H1 (cell line): ENCODE measurements at regions not wholly inside any gene's neighbourhood (a gene's known extent, or its start where the extent isn't known, plus 50 kb on each side); places are given as distances from the start of the nearest gene placed in this dataset.
"Not testable (repeated sequence)": the region's sequence is repeated elsewhere in the genome, so short reads cannot be mapped to it uniquely, and the experiment has no call there.

Experiments
- CTCF ChIA-PET: fragments of 300-600 bp; sonication (Branson Sonifier 250); formaldehyde crosslinking; loops from one replicate; lab custom pipeline; 2021; ENCODE audit not compliant: partially characterized antibody; lab: Charles Lee
- POLR2A ChIA-PET: fragments of 300-600 bp; sonication (Branson Sonifier 250); formaldehyde crosslinking; loops from one replicate; lab custom pipeline; 2021; ENCODE audit warnings: inconsistent platforms; ENCODE audit not compliant: partially characterized antibody; lab: Charles Lee
- DNase-seq, 2 experiments: peaks; one replicate each; pipeline versions ENCODE4 v3.0.0 to v3.0.0-alpha.2; 2010 to 2022; ENCODE audit warnings: low spot score in 2 of 2, low read depth in 1 of 2, mixed read lengths in 1 of 2
- FAIRE-seq: peaks from 2 replicates; lab custom pipeline; 2011; peaks lifted over from hg19 to GRCh38; lab: Jason Lieb, UNC
- H2AFZ ChIP-seq: 2 replicates; pipeline ENCODE4 v1.8.1; 2012; ENCODE audit warnings: low read length, inconsistent platforms
- H2AK5ac ChIP-seq: 2 replicates; pipeline ENCODE4 v1.6.1; 2013; ENCODE audit warnings: low read depth, low read length
- H2BK120ac ChIP-seq: replicated peaks from 2 replicates; pipeline ENCODE3; 2013; ENCODE audit warnings: low read depth, low read length, inconsistent platforms
- H2BK12ac ChIP-seq: 2 replicates; pipeline ENCODE4 v1.6.1; 2013; ENCODE audit warnings: low read depth, low read length
- H2BK15ac ChIP-seq: 2 replicates; pipeline ENCODE4 v1.6.1; 2013; ENCODE audit warnings: low read length
- H2BK20ac ChIP-seq: 2 replicates; pipeline ENCODE4 v1.6.1; 2013; ENCODE audit warnings: low read length
- H2BK5ac ChIP-seq: 2 replicates; pipeline ENCODE4 v1.6.1; 2013; ENCODE audit warnings: low read depth, low read length
- H3K14ac ChIP-seq: 2 replicates; pipeline ENCODE4 v1.6.1; 2013; ENCODE audit warnings: inconsistent platforms; ENCODE audit not compliant: insufficient read length
- H3K18ac ChIP-seq: 2 replicates; pipeline ENCODE4 v1.6.1; 2013; ENCODE audit warnings: low read length; ENCODE audit errors: extremely low read depth
- H3K23ac ChIP-seq: 2 replicates; pipeline ENCODE4 v1.6.1; 2013; ENCODE audit warnings: inconsistent platforms; ENCODE audit not compliant: insufficient read length
- H3K23me2 ChIP-seq: 2 replicates; pipeline ENCODE4 v1.6.1; 2013; ENCODE audit warnings: low read depth, low read length
- H3K27ac ChIP-seq: 2 replicates; pipeline ENCODE4 v1.6.1; 2011; ENCODE audit warnings: low read depth, low read length, inconsistent platforms
- H3K27me3 ChIP-seq, 4 experiments: replicated peaks in 1 of 4; 1 replicate in 1 of 4; 2 replicates in 3 of 4; pipeline versions ENCODE4 v1.6.1 to v1.8.1; 2011 to 2013; ENCODE audit warnings: low read length in 3 of 4, mild to moderate bottlenecking in 3 of 4, inconsistent platforms in 2 of 4, mixed read lengths in 2 of 4, moderate library complexity in 1 of 4; ENCODE audit not compliant: control insufficient read depth in 3 of 4, insufficient read depth in 3 of 4; ENCODE audit errors: extremely low read depth in 1 of 4
- H3K36me3 ChIP-seq, 4 experiments: 2 replicates each; pipeline versions ENCODE4 v1.6.1 to v1.8.1; 2011 to 2013; ENCODE audit warnings: mild to moderate bottlenecking in 4 of 4, low read length in 3 of 4, moderate library complexity in 2 of 4, control low read depth in 1 of 4, inconsistent platforms in 1 of 4; ENCODE audit not compliant: insufficient read depth in 4 of 4, control insufficient read depth in 2 of 4
- H3K4ac ChIP-seq: replicated peaks from 2 replicates; pipeline ENCODE3; 2013; ENCODE audit warnings: low read length, low read depth, mixed read lengths, inconsistent platforms; ENCODE audit not compliant: insufficient read length
- H3K4me1 ChIP-seq, 4 experiments: replicated peaks in 1 of 4; 1 replicate in 1 of 4; 2 replicates in 3 of 4; pipeline versions ENCODE4 v1.6.1 to v1.8.1; 2011 to 2013; ENCODE audit warnings: low read length in 3 of 4, inconsistent platforms in 2 of 4, mixed read lengths in 1 of 4; ENCODE audit not compliant: insufficient read depth in 4 of 4, control insufficient read depth in 3 of 4
- H3K4me2 ChIP-seq, 2 experiments: 2 replicates each; pipeline versions ENCODE4 v1.6.1 to v1.8.1; 2011 to 2013; ENCODE audit warnings: low read depth in 2 of 2, low read length in 2 of 2, control low read depth in 1 of 2, inconsistent platforms in 1 of 2, mild to moderate bottlenecking in 1 of 2; ENCODE audit not compliant: insufficient read depth in 1 of 2
- H3K4me3 ChIP-seq, 4 experiments: fragments of 200-600, 300-600 bp in 1 of 4; sonication (generic), shearing (Covaris generic), sonication (Bioruptor Twin) in 1 of 4; 2 replicates each; pipeline versions ENCODE4 v1.5.1 to v1.8.1; 2011 to 2016; ENCODE audit warnings: low read length in 4 of 4, low read depth in 3 of 4, control low read depth in 2 of 4, inconsistent platforms in 2 of 4, mild to moderate bottlenecking in 2 of 4, mixed read lengths in 1 of 4, moderate library complexity in 1 of 4; ENCODE audit not compliant: insufficient read depth in 2 of 4; ENCODE audit errors: extremely low read depth in 1 of 4
- H3K56ac ChIP-seq: replicated peaks from 2 replicates; pipeline ENCODE3; 2013; ENCODE audit warnings: low read depth, mild to moderate bottlenecking, mixed read lengths, low read length, inconsistent platforms; ENCODE audit not compliant: insufficient read length
- H3K79me1 ChIP-seq: 2 replicates; pipeline ENCODE4 v1.6.1; 2013; ENCODE audit warnings: low read depth, low read length, control low read depth
- H3K79me2 ChIP-seq, 2 experiments: 2 replicates each; pipeline versions ENCODE4 v1.6.1 to v1.8.1; 2012 to 2013; ENCODE audit warnings: low read length in 2 of 2, mild to moderate bottlenecking in 2 of 2, inconsistent platforms in 1 of 2; ENCODE audit not compliant: insufficient read depth in 2 of 2, control insufficient read depth in 1 of 2
- H3K9ac ChIP-seq, 4 experiments: replicated peaks in 1 of 4; 1 replicate in 1 of 4; 2 replicates in 3 of 4; pipeline versions ENCODE4 v1.6.1 to v1.8.1; 2011 to 2013; ENCODE audit warnings: low read depth in 3 of 4, low read length in 3 of 4, control low read depth in 2 of 4, mild to moderate bottlenecking in 2 of 4, moderate library complexity in 2 of 4, inconsistent platforms in 1 of 4; ENCODE audit errors: extremely low read depth in 1 of 4
- H3K9me3 ChIP-seq, 2 experiments: 2 replicates each; pipeline versions ENCODE4 v1.6.1 to v1.8.1; 2012 to 2013; ENCODE audit warnings: mild to moderate bottlenecking in 2 of 2, moderate library complexity in 2 of 2, control low read depth in 1 of 2, inconsistent platforms in 1 of 2, low read depth in 1 of 2, low read length in 1 of 2, mixed read lengths in 1 of 2; ENCODE audit not compliant: insufficient read depth in 2 of 2
- H4K20me1 ChIP-seq, 2 experiments: replicated peaks in 1 of 2; 2 replicates each; pipeline versions ENCODE3 to v1.8.1; 2011 to 2013; ENCODE audit warnings: inconsistent platforms in 2 of 2, low read length in 2 of 2, mild to moderate bottlenecking in 1 of 2; ENCODE audit not compliant: insufficient read depth in 2 of 2, control insufficient read depth in 1 of 2
- H4K5ac ChIP-seq: 2 replicates; pipeline ENCODE4 v1.6.1; 2013; ENCODE audit warnings: low read length, low read depth, mixed read lengths, inconsistent platforms; ENCODE audit not compliant: insufficient read length
- H4K8ac ChIP-seq: 2 replicates; pipeline ENCODE4 v1.8.0; 2013; ENCODE audit warnings: mild to moderate bottlenecking, moderate library complexity, low read length, inconsistent platforms; ENCODE audit not compliant: insufficient read depth; ENCODE audit errors: extremely low read depth
- H4K91ac ChIP-seq: replicated peaks from 2 replicates; pipeline ENCODE3; 2013; ENCODE audit warnings: low read length, mixed read lengths, inconsistent platforms; ENCODE audit not compliant: insufficient read length
- WGBS, 2 experiments: shearing (Covaris generic) in 1 of 2; methylation state at CpG; one replicate each; pipeline versions ENCODE4 v1.1.6 to v1.1.7; 2013 to 2015; ENCODE audit warnings: low lambda C conversion rate in 2 of 2, mixed read lengths in 2 of 2, inconsistent platforms in 1 of 2, low coverage in 1 of 2, missing lambda C conversion rate in 1 of 2; ENCODE audit not compliant: insufficient replicate concordance in 2 of 2, insufficient coverage in 1 of 2, insufficient read length in 1 of 2; ENCODE audit errors: extremely low coverage in 1 of 2, missing lambda C conversion rate in 1 of 2; 5-methylcytosine and 5-hydroxymethylcytosine counted together

GRCh38 chr20:29031262-29031982, 2226.0 kb upstream of the DEFB115 start:
- H2AFZ ChIP-seq, H3K9ac ChIP-seq, H2BK12ac ChIP-seq, CTCF ChIA-PET, H3K4ac ChIP-seq, H3K23me2 ChIP-seq, H3K14ac ChIP-seq, H3K79me2 ChIP-seq, H2BK20ac ChIP-seq, H2BK15ac ChIP-seq, H4K8ac ChIP-seq, H4K91ac ChIP-seq, H3K18ac ChIP-seq, H3K79me1 ChIP-seq, H3K27ac ChIP-seq, H3K4me1 ChIP-seq, H4K20me1 ChIP-seq, DNase-seq, H2AK5ac ChIP-seq, FAIRE-seq, H3K56ac ChIP-seq, H2BK5ac ChIP-seq, H3K23ac ChIP-seq, POLR2A ChIA-PET, H4K5ac ChIP-seq, H3K36me3 ChIP-seq, H3K27me3 ChIP-seq, H2BK120ac ChIP-seq, H3K4me2 ChIP-seq, H3K4me3 ChIP-seq: not testable (repeated sequence)
- WGBS, 2 experiments: 88% methylated on average over 15 of the region's 16 CpGs; no CpG with 5 or more reads in 1 of the 2 experiments
- H3K9me3 ChIP-seq: peaks cover 4 to 20% of the 10 kb centered on the region in 2 experiments; a peak in 3 of 4 replicates

DNA sequence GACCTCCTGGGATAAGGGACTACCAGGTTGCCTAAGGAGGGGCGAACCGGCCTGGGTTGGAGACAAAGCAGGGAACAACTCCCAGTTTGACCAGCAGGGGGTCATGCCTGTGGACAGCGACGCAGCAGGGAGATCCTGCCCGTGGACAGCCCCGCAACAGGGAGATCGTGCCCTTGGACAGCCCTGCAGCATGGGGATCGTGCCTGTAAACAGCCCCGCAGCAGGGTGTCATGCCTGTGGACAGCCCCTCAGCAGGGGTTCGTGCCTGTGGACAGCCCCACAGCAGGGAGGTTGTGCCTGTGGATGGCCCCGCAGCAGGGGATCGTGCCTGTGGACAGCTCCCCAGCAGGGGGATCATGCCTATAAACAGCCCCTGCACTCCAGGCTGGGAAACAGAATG, 2213.2 kb upstream of the DEFB115 start:
- H3K4ac ChIP-seq, H3K79me1 ChIP-seq, H3K27ac ChIP-seq, CTCF ChIA-PET, H3K4me1 ChIP-seq, H3K36me3 ChIP-seq, H3K56ac ChIP-seq, H2AFZ ChIP-seq, H3K23ac ChIP-seq, H2BK5ac ChIP-seq, POLR2A ChIA-PET, H4K5ac ChIP-seq, H3K79me2 ChIP-seq, H3K23me2 ChIP-seq, H3K14ac ChIP-seq, H2BK12ac ChIP-seq, H4K8ac ChIP-seq, H2BK20ac ChIP-seq, H3K4me3 ChIP-seq, H3K9ac ChIP-seq, H4K91ac ChIP-seq, H4K20me1 ChIP-seq, DNase-seq, H2AK5ac ChIP-seq, H3K4me2 ChIP-seq, FAIRE-seq, H2BK120ac ChIP-seq, H3K27me3 ChIP-seq, H2BK15ac ChIP-seq, H3K18ac ChIP-seq: not testable (repeated sequence)
- H3K9me3 ChIP-seq: peaks cover 17 to 39% of the 10 kb centered on the region in 2 experiments; a peak in 3 of 4 replicates
- WGBS, 2 experiments: 81% methylated on average over 8 of the region's 12 CpGs; no CpG with 5 or more reads in 1 of the 2 experiments
